Epithelial cell of proximal tubule (primary cell): ENCODE measurements at regions not wholly inside any gene's neighbourhood (a gene's known extent, or its start where the extent isn't known, plus 50 kb on each side); places are given as distances from the start of the nearest gene placed in this dataset.
"Not testable (repeated sequence)": the region's sequence is repeated elsewhere in the genome, so short reads cannot be mapped to it uniquely, and the experiment has no call there.

Experiments
- DNase-seq: peaks from one replicate; pipeline ENCODE4 v3.0.0-alpha.2; 2011; ENCODE audit warnings: low read depth
- H3K4me3 ChIP-seq: 2 replicates; pipeline ENCODE4 v1.5.1; 2011; ENCODE audit warnings: low read depth, mild to moderate bottlenecking, low read length
- TF ChIP-seq, protein P1 (sequence below): conservative IDR thresholded peaks from 2 replicates; pipeline ENCODE4 v1.5.1; 2012; ENCODE audit warnings: low read depth, mild to moderate bottlenecking, low read length

DNA sequence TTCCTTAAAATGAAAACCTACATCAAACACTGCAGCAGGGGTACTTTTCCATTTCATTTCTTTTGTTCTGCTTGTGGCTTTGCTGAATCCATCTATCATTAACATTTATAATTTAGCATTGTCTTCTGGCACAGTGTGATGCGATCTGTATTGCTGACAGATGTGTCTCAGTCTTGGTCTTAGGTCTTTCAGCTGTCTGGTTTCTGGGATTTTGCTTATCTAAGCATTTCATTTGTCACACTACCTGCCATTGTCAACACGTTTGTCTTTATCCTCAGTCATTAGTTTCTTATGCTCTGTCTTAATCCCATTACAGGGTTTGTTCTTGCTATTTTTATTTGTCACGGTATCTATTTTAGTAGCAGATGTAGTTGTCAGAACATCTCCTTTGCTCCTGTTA is 303.1 kb downstream of the IZUMO3 start:
- no peak for DNase-seq
- no peak overlapping the region for H3K4me3 ChIP-seq
- TF ChIP-seq, protein P1, sequence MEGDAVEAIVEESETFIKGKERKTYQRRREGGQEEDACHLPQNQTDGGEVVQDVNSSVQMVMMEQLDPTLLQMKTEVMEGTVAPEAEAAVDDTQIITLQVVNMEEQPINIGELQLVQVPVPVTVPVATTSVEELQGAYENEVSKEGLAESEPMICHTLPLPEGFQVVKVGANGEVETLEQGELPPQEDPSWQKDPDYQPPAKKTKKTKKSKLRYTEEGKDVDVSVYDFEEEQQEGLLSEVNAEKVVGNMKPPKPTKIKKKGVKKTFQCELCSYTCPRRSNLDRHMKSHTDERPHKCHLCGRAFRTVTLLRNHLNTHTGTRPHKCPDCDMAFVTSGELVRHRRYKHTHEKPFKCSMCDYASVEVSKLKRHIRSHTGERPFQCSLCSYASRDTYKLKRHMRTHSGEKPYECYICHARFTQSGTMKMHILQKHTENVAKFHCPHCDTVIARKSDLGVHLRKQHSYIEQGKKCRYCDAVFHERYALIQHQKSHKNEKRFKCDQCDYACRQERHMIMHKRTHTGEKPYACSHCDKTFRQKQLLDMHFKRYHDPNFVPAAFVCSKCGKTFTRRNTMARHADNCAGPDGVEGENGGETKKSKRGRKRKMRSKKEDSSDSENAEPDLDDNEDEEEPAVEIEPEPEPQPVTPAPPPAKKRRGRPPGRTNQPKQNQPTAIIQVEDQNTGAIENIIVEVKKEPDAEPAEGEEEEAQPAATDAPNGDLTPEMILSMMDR: no peak

DNA sequence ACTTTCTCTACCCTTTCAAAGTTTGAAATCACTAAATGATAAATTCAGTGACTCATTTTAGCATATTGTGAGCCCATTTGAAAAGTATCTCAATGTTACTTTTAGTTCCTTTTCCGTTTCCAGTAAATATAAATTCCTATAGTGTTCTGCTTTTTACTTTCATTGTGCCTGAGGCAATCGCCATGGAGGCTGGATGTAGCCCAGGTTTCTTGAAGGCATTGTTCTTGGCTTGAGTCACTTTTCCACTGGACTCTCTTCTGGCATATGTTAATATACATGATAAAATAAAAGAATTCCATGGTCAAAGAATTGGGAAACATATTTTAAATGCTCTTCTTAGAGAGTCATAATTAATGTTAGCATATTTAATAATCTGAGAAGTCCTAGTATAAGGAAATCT is 327.0 kb downstream of the IZUMO3 start:
- TF ChIP-seq, protein P1: no peak
- no peak for DNase-seq
- H3K4me3 ChIP-seq: no peak overlapping the region

DNA sequence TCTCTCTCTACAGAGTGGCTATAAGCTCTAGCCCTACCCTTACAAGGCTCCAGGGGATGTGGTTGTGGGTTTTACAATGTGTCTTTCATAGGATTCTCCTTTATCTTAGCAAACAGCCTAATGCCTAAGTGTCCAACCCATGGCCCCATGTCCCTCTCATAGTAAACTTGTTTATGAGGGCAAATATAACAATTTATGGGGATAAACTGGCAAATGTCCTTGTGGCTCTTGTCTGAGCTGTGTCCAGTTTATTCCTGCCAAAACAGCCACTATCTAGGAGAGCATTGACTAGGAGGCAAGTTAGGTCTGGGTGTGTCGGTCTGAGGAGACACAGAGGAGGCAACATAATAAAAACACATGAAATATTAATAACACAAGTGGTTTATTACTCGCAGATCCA is 335.1 kb downstream of the IZUMO3 start:
- no peak overlapping the region for H3K4me3 ChIP-seq
- DNase-seq: no peak
- TF ChIP-seq, protein P1: no peak

DNA sequence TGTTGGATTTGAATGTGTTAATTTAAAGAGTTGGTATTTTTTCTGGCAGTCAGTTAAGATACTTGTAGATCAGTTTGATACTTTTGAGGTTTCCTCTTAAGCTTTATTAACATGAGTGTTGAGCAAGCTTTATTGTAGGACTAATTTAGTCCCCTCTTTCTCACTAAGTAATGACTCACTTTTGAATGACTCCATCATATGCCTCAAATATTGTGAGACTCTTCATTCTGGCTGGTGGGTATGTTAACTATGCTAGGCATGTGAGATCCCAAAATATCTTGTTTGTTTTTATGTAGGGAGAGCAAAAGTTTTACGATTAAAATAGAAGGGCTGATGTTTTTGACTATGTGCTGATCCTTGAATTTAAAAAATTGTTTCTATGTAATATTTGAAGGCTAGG is 355.7 kb downstream of the IZUMO3 start:
- no peak overlapping the region for H3K4me3 ChIP-seq
- no peak for DNase-seq
- TF ChIP-seq, protein P1: no peak

DNA sequence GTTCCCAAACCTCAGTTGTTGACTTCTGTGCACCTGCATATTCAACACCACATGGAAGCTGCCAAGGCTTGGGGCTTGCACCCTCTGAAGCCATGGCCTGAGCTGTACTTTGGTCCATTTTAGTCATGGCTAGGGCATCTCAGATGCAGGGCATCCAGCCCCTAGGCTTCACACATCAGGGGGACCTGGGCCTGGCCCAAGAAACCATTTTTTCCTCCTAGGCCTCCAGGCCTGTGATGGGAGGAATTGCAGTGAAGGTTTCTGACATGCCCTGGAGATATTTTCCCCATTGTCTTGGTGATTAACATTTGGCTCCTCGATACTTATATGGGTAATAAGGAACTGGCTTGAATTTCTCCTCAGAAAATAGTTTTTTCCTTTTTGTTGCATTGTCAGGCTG is 354.5 kb upstream of the ELAVL2 start:
- DNase-seq: not testable (repeated sequence)

DNA sequence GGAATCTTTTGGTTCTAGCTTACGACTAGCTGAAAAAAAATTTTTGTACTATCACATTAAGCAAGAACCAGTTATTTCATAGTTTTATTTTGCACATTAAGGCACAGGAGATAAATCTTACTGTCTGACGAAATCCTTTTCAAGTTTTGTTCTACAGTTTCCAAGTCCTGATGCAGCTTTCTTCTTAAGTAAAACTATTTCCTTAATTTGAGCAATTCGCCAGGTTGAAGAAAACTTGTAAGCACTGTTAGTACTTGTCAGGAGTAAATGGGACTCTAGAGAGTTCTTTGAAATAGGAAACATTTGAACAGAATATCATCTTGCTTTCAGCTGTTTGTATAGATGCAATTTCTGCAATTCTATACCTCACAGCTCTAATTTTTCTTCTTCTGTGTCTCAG is 318.8 kb upstream of the ELAVL2 start:
- TF ChIP-seq, protein P1: no peak
- H3K4me3 ChIP-seq: no peak overlapping the region
- DNase-seq: no peak

More for the DNA sequence above, 354.5 kb upstream of the ELAVL2 start:
- H3K4me3 ChIP-seq: not testable (repeated sequence)

DNA sequence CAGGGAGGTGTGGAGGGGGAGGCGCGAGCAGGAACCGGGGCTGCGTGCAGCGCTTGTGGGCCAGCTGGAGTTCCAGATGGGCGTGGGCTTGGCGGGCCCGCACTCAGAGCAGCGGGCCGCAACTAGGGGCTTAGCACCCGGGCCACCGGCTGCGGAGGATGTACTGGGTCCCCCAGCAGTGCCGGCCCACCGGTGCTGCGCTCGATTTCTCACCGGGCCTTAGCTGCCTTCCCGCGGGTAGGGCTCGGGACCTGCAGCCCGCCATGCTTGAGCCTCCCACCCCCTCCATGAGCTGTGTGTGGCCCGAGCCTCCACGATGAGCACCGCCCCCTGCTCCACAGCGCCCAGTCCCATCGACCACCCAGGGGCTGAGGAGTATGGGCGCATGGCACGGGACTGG is 309.0 kb upstream of the ELAVL2 start:
- H3K4me3 ChIP-seq, DNase-seq: not testable (repeated sequence)

DNA sequence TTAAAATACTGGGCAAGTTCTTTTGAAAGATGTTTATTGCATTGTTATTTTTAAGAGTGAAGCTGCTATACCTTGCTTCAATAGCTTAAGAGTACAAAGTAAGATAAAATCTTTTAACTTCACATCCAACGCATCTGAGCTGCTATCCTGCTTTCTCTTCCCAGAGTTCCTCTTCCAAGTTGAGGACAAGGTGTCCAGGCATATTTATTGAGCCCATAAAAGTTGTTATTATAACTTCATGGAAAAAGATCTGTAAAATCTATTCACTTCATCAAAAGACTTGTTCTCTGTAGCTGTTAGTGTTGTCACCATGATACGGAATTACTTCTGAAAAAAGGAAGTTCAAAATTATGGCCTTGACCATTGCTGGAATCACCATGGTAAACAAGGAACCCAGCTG is 306.2 kb upstream of the ELAVL2 start:
- no peak for DNase-seq
- H3K4me3 ChIP-seq: no peak overlapping the region
- TF ChIP-seq, protein P1: no peak
